ENCODE measurements at regions not wholly inside any gene's neighbourhood (a gene's known extent, or its start where the extent isn't known, plus 50 kb on each side); places are given as distances from the start of the nearest gene placed in this dataset.

GRCh38 chr7:13090959-13091358 lies 403.5 kb downstream of the ARL4A start:
- H3K4me3 ChIP-seq (ENCODE audit: low read depth, poor library complexity, severe bottlenecking) = no peak overlapping the region
- WGBS, 2 donors = 87 to 91% methylated on average over 1 of the region's 1 CpG
- DNase-seq (ENCODE audit: low spot score in 2 of 2) = no peak
- intact Hi-C loops (cut with DNase I; ENCODE audit: low total_unique reads) = no loop called here
- no peak for TF ChIP-seq CTCF (IDR thresholded peaks at IDR 0.05)
- no peak for TF ChIP-seq POLR2A (IDR thresholded peaks at IDR 0.05)

- TF ChIP-seq CTCF (IDR thresholded peaks at IDR 0.05) = no peak
- TF ChIP-seq POLR2A (IDR thresholded peaks at IDR 0.05) = no peak
- WGBS, 2 donors = 67 to 70% methylated on average over 4 of the region's 4 CpGs
- intact Hi-C loops (cut with DNase I; ENCODE audit: low total_unique reads) = no loop called here
- DNase-seq (ENCODE audit: low spot score in 2 of 2) = no peak
- H3K4me3 ChIP-seq (ENCODE audit: low read depth, poor library complexity, severe bottlenecking) = no peak overlapping the region
These were observed 404.7 kb downstream of the ARL4A start for GRCh38 chr7:13091974-13092707.

GRCh38 chr7:13092708-13093005 lies 405.2 kb downstream of the ARL4A start:
- DNase-seq (ENCODE audit: low spot score in 2 of 2) = no peak
- no peak overlapping the region for H3K4me3 ChIP-seq (ENCODE audit: low read depth, poor library complexity, severe bottlenecking)
- TF ChIP-seq CTCF (IDR thresholded peaks at IDR 0.05) (no peak), POLR2A (IDR thresholded peaks at IDR 0.05) (no peak)
- 76 to 89% methylated on average over 2 of the region's 2 CpGs for WGBS, 2 donors
- intact Hi-C loops (cut with DNase I; ENCODE audit: low total_unique reads) = no loop called here

GRCh38 chr7:13093160-13093559 lies 405.7 kb downstream of the ARL4A start:
- 27 to 30% methylated on average over 1 of the region's 1 CpG for WGBS, 2 donors
- no peak overlapping the region for H3K4me3 ChIP-seq (ENCODE audit: low read depth, poor library complexity, severe bottlenecking)
- DNase-seq (ENCODE audit: low spot score in 2 of 2) = no peak
- TF ChIP-seq CTCF (IDR thresholded peaks at IDR 0.05) = no peak
- TF ChIP-seq POLR2A (IDR thresholded peaks at IDR 0.05) = no peak
- intact Hi-C loops (cut with DNase I; ENCODE audit: low total_unique reads) = no loop called here

- TF ChIP-seq POLR2A (IDR thresholded peaks at IDR 0.05) (no peak), CTCF (IDR thresholded peaks at IDR 0.05) (no peak)
- WGBS, 2 donors = 59 to 64% methylated on average over 3 of the region's 3 CpGs
- intact Hi-C loops (cut with DNase I; ENCODE audit: low total_unique reads) = no loop called here
These were observed 410.1 kb downstream of the ARL4A start for GRCh38 chr7:13097499-13097898.

GRCh38 chr7:13098161-13098560 lies 410.7 kb downstream of the ARL4A start:
- TF ChIP-seq CTCF (IDR thresholded peaks at IDR 0.05) (no peak), POLR2A (IDR thresholded peaks at IDR 0.05) (no peak)
- DNase-seq (ENCODE audit: low spot score in 2 of 2) = no peak
- intact Hi-C loops (cut with DNase I; ENCODE audit: low total_unique reads) = no loop called here
- H3K4me3 ChIP-seq (ENCODE audit: low read depth, poor library complexity, severe bottlenecking) = no peak overlapping the region
- whole genome bisulfite sequencing, 2 donors = 88 to 90% methylated on average over 4 of the region's 4 CpGs

More at GRCh38 chr7:13097499-13097898, 410.1 kb downstream of the ARL4A start:
- no peak overlapping the region for H3K4me3 ChIP-seq (ENCODE audit: low read depth, poor library complexity, severe bottlenecking)
- no peak for DNase-seq (ENCODE audit: low spot score in 2 of 2)
